ENCODE measurements at regions not wholly inside any gene's neighbourhood (a gene's known extent, or its start where the extent isn't known, plus 50 kb on each side); places are given as distances from the start of the nearest gene placed in this dataset.

DNA sequence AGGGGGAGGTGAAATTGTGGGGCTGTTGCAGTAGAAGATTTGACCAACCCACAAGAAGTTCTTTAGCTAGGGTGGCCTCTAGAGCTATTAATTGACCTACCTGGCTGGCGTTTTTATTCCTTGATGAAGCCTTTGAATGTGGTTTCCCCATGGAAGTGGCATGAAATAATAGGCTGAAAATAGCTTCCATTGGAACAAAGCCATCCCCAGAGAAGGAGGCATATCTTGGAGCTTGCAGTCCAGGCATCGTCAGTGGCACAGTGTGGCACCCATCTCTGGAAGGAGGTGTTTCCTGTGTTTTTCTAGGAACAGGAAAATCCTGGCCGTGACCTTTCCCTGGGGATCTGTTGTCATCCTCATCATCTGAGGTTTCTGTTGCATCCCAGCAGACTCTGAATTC, 96.3 kb upstream of the WDR1 start:
- TF ChIP-seq, protein P1, sequence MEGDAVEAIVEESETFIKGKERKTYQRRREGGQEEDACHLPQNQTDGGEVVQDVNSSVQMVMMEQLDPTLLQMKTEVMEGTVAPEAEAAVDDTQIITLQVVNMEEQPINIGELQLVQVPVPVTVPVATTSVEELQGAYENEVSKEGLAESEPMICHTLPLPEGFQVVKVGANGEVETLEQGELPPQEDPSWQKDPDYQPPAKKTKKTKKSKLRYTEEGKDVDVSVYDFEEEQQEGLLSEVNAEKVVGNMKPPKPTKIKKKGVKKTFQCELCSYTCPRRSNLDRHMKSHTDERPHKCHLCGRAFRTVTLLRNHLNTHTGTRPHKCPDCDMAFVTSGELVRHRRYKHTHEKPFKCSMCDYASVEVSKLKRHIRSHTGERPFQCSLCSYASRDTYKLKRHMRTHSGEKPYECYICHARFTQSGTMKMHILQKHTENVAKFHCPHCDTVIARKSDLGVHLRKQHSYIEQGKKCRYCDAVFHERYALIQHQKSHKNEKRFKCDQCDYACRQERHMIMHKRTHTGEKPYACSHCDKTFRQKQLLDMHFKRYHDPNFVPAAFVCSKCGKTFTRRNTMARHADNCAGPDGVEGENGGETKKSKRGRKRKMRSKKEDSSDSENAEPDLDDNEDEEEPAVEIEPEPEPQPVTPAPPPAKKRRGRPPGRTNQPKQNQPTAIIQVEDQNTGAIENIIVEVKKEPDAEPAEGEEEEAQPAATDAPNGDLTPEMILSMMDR (IDR thresholded peaks at IDR 0.05): no peak
- no peak for TF ChIP-seq EP300 (IDR thresholded peaks at IDR 0.05)
- TF ChIP-seq POLR2A (IDR thresholded peaks at IDR 0.05): no peak

Data from ovary (tissue), 3 donors.